NCI-H1092 treated with DMSO at 0.1 percent for 48 hours (cell line): ENCODE measurements at regions not wholly inside any gene's neighbourhood (a gene's known extent, or its start where the extent isn't known, plus 50 kb on each side); places are given as distances from the start of the nearest gene placed in this dataset.
"Not testable (repeated sequence)": the region's sequence is repeated elsewhere in the genome, so short reads cannot be mapped to it uniquely, and the experiment has no call there.

Experiments
- DNase-seq: peaks from one replicate; lab custom pipeline; 2025; lab: John Stamatoyannopoulos, UW

DNA sequence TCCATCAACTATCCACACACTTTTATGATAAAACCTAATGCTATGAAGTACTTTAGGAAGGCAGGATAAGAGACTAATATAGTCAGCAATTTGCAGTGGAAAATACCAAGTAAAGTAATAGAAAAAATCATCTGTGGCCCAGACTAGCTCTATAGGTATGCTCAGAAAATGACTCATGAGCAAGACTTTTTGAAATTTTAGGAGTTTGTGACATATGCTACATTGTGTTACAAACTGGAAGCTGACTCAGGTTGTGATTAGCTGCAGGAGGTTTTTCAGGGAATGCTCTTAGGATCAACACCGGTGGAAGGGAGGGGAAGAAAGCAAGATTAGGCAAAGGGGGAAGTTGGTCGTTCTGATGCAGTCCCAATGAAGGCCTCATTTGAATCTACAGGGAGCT, 56.1 kb downstream of the FEZF1 start:
- no peak for DNase-seq

DNA sequence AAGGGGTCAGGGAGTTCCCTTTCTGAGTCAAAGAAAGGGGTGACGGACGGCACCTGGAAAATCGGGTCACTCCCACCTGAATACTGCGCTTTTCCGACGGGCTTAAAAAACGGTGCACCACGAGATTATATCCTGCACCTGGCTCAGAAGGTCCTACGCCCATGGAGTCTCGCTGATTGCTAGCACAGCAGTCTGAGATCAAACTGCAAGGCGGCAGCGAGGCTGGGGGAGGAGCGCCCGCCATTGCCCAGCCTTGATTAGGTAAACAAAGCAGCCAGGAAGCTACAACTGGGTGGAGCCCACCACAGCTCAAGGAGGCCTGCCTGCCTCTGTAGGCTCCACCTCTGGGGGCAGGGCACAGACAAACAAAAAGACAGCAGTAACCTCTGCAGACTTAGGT, 65.8 kb downstream of the FEZF1 start:
- not testable (repeated sequence) for DNase-seq

DNA sequence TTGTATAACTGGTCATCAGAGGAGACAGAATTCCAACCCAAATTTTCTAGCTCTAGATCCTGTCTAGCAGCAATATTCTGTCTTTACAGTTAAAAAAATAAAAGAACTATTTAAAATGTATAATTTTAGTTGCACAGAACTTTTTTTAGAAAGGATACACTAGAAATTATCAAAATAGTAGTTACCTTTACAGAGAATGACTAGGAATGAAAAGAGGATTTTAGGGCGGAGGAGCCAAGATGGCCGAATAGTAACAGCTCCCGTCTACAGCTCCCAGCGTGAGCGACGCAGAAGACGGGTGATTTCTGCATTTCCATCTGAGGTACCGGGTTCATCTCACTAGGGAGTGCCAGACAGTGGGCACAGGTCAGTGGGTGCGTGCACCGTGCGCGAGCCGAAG, 66.3 kb downstream of the FEZF1 start:
- DNase-seq = peak; percentile 31

GRCh38 chr7:122225874-122226273, 78.7 kb downstream of the FEZF1 start:
- no peak for DNase-seq

GRCh38 chr7:122219253-122219865, 75.3 kb upstream of the AASS start:
- DNase-seq = peak; percentile 26

- DNase-seq = no peak
Observed at GRCh38 chr7:122217125-122217524, 73.1 kb upstream of the AASS start.

- no peak for DNase-seq
Observed at GRCh38 chr7:122212754-122213153, 68.7 kb upstream of the AASS start.

DNA sequence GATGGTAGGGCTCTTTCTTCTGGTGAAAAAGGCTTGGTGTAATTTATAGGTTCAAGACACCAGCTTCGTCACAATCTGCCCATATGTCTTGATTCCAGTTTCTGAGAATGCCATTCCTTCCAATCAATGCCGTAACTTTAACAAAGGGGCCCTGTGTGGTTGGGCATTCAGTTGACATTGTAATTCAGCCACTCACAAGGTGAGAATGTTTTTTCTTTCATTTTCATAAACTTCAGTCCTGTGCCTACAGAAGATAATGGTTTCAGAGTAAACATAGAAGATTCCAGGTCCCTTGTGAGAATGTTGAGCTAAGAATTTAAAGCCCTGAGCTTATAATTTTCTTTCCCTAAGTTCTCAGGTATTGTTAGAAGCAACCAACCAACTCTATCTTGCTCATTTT, 67.3 kb upstream of the AASS start:
- DNase-seq = no peak

GRCh38 chr7:122206985-122207384, 62.9 kb upstream of the AASS start:
- no peak for DNase-seq

GRCh38 chr7:122203814-122204213, 59.8 kb upstream of the AASS start:
- DNase-seq = no peak

GRCh38 chr7:122200888-122201287, 56.8 kb upstream of the AASS start:
- no peak for DNase-seq

DNA sequence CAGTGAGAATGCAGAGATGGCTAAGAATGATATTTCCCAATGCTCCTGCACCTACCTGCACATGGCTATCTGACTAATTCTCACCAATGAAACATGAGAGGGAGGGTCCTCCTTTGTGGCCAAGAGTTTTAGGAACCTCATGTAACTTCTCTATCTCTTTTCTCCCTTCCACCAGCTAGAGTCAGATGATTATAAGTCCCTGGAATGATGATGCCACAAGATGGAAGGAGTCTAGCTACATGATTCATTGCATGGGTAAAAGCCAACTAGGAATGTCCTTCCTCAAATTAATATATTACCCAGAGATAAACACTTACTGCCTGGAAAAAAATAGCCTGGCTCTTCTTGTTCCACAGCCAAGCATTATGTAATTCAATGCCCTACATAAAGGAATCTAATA, 55.1 kb upstream of the AASS start:
- DNase-seq = no peak

- DNase-seq = no peak
Observed at GRCh38 chr7:122198581-122198980, 54.5 kb upstream of the AASS start.
